GM19455 (cell line): ENCODE measurements at regions not wholly inside any gene's neighbourhood (a gene's known extent, or its start where the extent isn't known, plus 50 kb on each side); places are given as distances from the start of the nearest gene placed in this dataset.

ENCODE experiments used
- ATAC-seq: cut with Tn5 transposase; IDR thresholded peaks from one replicate; pipeline ENCODE4 v1.9.1; 2021; ENCODE audit not compliant: unreplicated experiment

GRCh38 chr2:144877893-144878292 is 358.0 kb upstream of the ZEB2 start:
- ATAC-seq: no peak

- no peak for ATAC-seq
Measured at GRCh38 chr2:144876013-144876412, 356.1 kb upstream of the ZEB2 start.

DNA sequence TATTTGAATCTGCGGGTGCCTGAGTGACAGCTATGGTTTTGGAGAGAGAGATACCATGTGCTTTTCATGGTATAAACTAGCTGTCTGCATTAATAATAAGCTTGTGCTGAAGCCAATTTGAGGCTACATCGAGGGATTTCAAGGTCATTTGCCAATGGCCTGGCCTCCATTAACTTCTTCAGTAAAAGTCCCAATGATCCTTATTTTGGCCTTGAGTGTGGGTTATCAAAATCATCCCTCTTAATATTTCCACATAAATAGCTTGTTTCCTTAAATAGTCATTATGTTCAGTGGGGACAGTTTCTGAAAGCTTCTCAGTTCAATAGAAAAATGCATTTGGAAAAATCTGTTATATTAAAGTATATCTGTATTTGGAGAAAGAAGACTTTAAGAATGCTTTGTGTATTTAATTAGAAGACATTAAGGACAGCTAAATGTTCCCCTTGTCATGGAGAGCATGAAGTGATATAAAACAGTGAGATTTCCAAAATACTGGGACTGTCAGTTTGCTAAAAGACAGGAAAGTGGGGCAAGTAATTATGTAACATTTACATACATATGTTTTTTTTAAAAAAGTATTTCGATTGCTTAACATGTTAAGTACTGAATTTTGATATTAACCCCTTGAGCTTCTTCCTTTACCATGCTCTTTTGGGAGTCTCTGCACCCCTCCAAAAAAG is 355.5 kb upstream of the ZEB2 start:
- ATAC-seq: no peak

- ATAC-seq: no peak
Measured at GRCh38 chr2:144865670-144866069, 345.8 kb upstream of the ZEB2 start.

GRCh38 chr2:144859716-144860115 is 339.8 kb upstream of the ZEB2 start:
- ATAC-seq: no peak

- ATAC-seq: no peak
Measured at GRCh38 chr2:144858211-144858610, 338.3 kb upstream of the ZEB2 start.

DNA sequence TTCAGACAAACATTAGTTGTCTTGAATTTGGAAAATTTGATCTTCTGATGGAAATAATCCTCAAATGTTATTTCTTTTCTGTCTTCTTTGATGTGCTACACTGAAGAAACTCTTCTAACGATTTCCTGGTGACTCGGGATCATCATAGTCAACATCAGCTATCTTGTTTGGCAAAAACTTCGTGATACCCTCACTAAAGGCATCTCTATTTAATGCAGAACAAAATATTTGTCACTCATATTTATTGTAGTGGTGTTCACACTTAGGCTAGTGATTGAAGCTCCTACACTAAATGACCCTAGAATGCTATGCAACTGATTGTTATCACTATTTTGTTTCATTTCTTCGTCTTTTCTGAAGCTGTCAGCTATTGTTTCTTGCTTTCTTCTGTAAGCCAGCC is 334.7 kb upstream of the ZEB2 start:
- no peak for ATAC-seq

DNA sequence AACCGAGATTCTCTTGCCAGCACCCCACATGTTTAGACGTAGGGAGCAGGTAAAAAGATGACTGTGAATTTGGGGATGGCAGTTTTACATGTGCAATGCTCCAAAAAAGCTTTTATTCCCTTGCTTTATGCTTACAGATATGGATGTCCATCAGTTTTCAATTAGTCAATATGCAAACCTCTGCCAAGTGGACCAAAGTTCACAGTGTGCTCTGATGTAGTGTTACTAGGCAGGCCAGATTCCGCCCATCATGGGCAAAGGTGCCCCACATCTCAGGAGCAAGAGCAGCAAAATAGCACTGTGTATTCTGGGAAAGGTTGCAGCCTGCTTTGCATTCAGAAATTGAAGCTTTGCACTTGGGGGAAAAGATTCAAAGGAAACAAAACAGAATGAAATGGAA is 329.7 kb upstream of the ZEB2 start:
- no peak for ATAC-seq

DNA sequence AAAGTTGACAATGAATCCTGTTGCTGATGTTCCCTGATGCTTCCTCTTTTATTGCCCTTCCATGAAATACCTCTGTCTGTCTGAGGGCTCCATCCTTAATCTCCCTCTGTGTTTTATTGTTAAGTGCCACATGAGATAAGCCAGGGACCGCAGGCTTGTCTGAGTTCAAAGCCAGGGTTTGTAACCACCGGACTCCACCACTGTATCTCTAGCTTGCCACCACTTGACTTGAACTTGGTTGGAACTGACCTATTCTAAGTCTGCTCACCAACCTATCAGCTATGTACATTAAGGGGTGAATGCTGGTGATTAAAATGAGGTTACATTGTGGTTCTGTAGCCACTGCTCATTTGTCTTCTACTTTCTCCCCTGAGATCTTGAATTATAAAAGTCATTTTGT is 328.5 kb upstream of the ZEB2 start:
- no peak for ATAC-seq

- no peak for ATAC-seq
Measured at GRCh38 chr2:144847347-144848080, 327.6 kb upstream of the ZEB2 start.

GRCh38 chr2:144836635-144837350 is 316.9 kb upstream of the ZEB2 start:
- ATAC-seq: no peak

GRCh38 chr2:144835634-144836350 is 315.9 kb upstream of the ZEB2 start:
- ATAC-seq: no peak

DNA sequence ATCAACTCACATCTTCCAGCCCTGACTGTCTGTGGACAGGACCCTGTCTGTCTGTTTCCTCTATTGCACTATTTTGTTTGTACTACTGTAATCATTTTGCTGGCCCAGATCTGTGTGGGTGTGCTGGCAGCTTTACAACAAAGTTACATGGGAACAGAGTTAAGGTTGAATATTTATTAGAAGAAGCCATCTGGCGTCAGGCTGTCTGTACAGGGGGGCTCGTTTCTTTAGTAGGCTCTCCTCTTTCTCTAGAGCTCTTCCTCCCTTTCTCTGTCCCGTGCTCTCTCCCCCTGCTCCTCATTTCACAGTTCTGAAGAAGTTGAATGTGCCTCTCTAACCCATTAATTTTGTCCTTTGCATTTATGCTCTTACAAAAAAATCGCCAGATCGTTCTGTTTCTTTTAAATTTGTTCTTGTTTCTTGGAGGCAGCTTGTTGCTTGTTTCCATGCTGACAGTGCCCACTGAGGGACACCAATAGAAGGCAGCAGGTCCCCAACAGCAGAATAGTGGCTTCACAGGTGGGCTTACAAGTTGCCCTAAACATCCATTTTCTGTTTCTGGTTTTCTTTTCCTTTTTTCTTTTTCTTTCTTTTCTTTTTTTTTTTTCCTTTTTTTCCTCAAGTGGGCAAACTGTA is 315.2 kb upstream of the ZEB2 start:
- ATAC-seq: no peak

GRCh38 chr2:144834363-144834762 is 314.4 kb upstream of the ZEB2 start:
- no peak for ATAC-seq

DNA sequence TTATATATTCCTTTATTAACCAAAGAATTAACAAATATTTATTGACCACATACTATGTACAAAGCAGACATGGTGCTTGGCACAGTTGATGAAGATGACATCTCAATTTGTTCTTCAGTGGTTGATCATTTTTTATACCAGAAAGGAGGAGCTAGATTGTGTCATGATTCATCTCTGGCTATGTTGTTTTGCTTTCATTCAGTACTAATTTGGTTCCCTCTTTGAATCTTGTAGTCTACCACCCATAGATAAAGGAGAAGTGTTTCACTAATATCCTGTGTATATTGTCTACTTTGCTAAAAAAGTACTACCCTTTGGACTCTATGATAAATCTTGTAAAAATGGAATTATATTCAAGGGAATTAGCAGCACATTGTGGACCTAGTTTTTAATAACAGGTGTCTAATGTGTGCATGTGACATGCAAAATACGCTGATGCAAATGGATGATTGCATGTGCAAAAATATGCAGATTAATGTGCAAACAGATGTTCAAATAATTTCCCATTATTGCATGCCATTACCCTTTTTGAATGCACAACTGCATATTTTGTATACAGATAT is 313.2 kb upstream of the ZEB2 start:
- ATAC-seq: no peak

DNA sequence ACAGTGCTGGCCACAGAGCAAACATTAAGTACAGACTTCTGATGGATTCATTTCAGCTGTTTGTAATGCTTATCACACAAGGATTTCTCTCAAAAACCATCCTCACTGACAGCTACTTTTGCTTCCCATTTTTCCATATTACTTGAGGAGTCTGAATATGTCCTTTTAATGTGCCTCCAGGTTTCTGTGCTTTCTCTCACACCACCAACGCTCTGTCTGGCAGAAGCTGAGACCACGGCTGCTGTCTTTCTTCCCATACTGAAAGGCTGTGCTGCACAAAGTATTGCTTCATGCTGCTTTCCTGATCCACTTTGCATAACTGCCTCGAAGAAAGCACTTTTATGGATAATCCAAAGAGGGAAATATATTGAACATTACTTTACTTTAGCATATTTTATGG is 312.1 kb upstream of the ZEB2 start:
- no peak for ATAC-seq

DNA sequence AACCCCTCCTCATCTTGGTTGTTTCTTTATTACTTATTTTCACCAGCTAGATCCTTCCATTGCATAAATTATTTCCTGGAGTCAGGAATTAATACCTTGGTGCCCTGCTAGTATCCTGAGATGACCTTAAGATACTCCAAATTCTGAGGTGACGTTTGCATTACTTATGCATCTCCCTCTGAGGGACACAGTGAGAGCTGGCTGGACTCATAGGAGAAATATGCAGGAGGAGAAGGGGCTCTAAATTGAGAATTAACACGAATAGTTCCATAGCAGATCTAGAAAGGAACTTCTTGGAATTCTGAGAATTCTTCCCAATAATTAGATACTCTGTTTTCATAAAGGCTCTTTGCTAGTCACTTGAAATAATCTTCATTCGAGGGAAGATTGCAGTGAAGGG is 310.6 kb upstream of the ZEB2 start:
- no peak for ATAC-seq

- ATAC-seq: no peak
Measured at GRCh38 chr2:144827404-144827803, 307.5 kb upstream of the ZEB2 start.

DNA sequence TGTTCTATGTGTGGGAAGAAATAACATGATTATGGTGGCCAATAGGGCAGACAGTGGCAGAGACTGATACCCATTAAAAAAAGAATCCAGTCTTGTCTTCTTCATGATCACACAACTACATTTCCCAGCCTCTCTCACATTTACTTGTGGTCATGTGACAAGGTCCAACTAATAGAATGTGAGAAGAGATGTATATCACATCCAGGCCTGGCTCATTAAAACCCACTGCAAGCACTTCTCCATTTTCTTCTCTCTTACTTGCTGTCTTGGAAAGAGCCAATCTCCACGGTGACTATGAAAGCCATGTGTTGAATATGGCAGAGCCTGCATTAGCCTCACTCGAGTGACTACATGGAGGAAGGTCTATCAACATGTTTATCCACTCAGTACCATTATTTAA is 306.2 kb upstream of the ZEB2 start:
- ATAC-seq: no peak

GRCh38 chr2:144825331-144826020 is 305.6 kb upstream of the ZEB2 start:
- ATAC-seq: no peak
